ENCODE measurements at regions not wholly inside any gene's neighbourhood (a gene's known extent, or its start where the extent isn't known, plus 50 kb on each side); places are given as distances from the start of the nearest gene placed in this dataset.
A peak's percentile ranks its signal among the peaks of the same experiment; 100 is the strongest.
"Not testable (repeated sequence)": the region's sequence is repeated elsewhere in the genome, so short reads cannot be mapped to it uniquely, and the experiment has no call there.

DNA sequence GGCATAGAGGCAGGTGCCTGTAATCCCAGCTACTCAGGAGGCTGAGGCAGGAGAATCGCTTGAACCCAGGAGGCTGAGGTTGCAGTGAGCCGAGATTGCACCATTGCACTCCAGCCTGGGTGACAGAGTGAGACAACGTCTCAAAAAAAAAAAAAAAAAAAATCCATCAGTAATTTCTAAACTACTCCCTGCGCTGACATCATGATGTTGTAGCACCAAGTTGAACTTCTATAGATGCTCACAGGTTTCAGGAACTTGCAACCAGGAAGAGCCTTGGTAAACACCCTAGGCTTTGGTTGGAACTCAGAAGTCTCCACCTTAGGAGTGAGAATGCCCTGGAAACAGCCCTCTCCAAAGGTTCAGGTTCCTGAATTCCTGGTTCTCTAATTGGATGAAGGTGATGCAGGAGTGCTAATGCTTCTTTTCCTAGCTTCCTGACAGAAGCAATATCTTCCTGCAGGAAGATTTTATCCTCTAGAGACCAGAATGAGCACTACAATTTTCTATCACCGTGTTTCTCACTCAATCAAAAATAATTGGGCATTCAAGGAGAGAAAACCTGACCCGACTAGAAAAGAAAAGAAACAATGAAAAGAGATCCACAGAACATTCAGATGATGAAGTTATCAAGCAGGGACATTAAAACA, 469.6 kb downstream of the GADD45G start:
- no peak for DNase-seq

DNA sequence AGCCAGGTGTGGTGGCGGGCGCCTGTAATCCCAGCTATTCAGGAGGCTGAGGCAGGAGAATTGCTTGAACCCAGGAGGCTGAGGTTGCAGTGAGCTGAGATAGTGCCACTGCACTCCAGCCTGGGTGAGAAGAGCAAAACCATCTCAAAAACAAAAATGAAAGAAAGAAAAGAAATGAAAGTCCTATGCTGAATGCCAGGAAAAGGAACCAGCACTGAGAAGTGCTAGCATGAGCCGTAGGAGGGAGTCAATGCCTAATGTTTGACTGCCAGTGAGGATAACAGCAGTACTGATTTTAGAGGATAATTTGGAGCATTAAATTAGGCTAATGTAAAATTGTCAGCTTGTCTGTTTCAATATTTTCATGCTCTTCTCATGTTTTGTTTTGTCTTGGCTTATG, 472.8 kb downstream of the GADD45G start:
- not testable (repeated sequence) for DNase-seq

DNA sequence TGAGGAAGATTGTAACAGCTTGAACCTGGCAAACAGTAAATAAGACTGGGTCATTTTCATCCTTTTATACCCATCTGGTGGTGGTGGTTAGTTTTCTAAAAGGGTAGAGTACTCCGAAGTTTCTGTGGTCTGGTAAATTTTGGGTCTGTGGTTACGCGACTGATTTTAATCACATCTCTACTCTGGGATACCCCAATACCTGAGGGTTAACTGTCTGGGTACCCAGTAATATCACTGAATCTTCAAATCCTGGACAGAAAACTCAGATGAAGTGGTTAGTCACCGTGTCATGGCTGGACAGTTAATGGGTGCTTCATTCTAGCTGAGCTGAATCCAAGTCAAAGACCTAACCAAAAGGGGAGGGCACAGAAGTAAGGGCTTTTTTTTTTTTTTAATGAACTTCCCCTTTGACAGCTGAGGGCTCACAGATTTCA, 474.2 kb downstream of the GADD45G start:
- no peak for DNase-seq

DNA sequence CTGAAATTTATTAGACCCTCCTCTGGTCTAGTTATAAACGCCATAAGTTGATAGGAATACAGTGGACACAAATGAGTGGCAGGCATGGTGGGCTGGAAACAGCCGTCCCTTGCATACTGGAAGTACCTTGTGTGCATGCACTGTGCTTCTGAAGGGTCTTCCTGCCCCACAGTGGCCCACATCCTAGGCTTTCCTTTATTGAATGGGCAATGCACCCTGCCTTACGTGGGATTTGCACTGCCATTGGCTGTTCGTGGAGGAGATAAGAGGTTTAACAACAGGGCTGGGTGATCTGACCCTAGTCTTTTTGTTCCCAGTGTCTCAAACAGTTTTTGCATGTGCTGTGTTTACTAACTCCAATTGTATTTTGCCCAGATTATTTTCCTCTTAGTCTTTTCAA, 480.8 kb downstream of the GADD45G start:
- no peak for DNase-seq

DNA sequence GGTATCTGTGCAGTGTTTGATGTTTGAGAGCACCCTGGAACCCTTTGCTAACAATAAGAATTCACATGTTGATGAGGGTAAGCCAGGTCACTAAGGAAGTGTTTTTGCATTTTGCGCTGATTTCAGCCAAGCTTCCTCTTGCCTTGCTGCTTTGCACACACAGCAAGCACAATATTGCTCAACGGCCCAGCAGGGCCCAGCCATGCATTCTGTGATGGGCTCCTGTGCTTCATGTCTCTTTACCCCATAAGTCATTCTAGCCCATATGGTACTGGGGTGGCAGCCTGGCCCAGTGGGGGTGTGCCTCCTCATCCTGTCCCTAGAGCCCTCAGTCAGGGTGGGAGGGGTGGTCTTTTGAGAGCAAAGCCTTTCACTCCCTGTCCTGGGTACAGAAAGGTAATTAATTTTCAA, 481.3 kb downstream of the GADD45G start:
- DNase-seq, result no peak

DNA sequence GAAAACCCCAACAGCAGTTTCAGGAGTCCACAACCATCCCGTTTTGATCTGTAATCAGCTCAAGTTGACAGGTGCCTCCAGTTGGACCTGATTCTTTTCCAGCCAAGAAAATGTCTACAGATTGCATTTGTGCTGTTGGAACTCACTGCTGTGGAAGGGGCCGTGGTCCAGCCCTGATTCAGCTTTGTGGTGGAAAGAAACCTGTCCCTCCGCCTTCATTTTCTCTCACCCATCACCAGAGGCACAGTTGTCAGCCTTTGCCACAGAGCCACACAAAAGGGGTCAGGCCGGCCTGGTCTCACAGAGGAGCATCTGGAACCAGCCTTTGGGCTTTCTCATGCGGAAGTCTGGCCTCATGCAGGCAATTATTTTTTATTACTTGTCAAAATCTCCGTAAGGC, 483.6 kb downstream of the GADD45G start:
- no peak for DNase-seq

DNA sequence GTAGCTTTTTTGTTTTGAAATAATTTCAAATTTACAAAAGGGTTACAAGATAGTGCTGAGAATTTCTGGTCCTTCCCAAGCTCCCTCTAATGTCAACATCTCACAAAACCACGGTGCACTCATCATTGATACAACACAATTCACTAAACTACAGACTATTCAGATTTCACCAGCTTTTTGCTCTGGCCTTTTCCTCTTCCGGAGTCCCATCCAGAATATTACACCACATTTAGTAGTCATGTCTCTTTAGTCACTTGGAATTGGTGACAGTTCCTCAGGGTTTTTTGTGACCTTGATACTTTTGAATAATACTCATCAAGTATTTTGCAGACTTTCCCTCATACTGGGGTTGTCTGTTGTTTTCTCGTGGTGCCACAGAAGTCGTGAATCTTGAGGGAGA, 484.0 kb downstream of the GADD45G start:
- DNase-seq, result no peak

DNA sequence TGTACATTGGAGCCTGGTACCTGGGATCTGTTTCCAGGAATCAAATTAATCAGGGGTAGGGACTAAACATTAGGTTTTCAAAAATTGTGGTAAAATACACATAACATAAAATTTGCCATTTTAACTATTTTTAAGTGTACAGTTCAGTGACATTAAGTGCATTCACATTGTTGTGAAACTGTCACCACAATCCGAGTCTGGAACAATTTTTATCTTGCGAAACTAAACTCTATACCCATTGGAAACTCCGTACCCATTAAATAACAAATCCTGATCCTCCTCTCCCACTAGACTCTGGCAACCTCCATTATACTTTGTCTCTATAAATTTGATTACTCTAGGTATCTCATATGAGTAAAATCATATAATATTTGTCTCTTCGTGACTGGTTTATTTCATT, 486.2 kb downstream of the GADD45G start:
- no peak for DNase-seq

DNA sequence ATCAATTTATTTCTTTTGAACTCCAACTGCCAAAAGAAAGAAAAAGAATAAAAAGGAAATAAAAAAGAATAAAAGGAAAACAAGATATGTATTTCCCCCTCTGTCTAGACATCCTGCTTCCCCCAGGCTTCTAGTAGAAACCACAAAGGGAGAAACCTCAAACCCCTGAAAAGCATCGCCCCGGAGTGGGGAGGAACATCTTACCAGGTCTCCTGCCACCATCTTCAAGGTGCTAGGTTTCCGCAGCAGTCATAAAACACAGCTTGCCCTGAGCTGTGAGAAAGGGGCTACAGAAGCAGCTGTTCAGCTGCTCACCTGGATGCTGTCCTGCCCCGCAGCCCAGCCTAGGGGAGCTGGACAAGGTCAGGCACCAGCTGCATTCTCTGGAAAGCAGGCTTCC, 487.7 kb downstream of the GADD45G start:
- DNase-seq, result peak in 4 of 6 experiments; percentile 7 to 23 (median 10)

DNA sequence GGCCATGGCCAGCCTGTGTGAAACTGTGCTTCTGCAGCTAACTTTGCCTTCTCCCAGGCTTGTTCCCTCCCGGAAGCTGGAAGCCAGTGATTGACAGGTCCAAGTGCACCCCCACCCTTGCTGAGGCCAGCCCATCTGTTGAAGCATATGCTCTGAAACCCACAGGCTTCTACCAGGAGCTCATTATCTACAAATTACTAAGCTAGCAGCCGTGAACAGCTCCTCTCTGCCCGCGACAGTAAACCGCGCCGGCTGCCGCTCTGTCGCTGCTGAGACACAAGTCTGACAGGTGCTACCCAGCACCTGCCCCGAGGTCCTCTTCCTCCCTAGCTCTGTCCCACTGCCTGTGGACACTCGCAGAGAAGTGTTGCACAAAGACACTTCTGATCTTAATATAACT, 490.9 kb downstream of the GADD45G start:
- no peak for DNase-seq

DNA sequence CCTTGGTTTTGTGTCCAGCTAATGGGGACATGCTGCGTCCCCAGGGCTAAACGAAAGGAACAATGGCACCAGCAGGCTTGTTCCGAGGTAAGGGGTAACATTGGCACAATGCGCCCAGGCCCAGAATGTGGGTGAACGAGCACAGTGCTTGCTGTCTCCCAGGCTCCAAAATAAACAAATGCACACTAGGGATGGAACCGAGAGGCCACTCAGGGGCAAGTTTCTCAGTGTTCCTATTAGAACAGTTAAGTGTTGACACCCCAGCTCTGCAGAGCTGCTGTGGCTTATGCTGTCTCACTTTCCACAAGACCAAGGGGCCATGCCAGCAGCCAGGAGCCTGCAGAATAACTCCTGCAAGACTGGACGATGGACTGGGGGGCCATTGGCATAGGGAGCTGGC, 492.4 kb downstream of the GADD45G start:
- DNase-seq, result no peak

DNA sequence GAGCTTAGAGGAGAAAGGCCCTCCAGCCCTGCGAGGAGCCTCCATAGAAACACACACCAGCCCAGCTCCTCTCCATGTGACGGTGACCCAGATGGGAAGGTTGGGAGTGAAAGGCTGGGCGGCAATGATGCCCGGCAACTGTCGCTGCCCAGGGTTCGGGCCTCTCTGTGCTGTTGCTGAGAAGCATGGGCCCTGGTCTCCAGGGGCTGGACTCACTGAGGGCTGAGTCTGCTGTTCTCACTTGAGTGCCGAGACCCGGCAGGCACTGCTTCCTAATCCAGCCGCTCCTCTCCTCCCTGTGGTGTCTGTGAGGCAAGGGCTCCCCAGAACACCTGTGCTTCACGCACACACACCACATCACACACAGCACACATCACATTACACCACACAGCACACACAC, 493.6 kb downstream of the GADD45G start:
- no peak for DNase-seq

DNA sequence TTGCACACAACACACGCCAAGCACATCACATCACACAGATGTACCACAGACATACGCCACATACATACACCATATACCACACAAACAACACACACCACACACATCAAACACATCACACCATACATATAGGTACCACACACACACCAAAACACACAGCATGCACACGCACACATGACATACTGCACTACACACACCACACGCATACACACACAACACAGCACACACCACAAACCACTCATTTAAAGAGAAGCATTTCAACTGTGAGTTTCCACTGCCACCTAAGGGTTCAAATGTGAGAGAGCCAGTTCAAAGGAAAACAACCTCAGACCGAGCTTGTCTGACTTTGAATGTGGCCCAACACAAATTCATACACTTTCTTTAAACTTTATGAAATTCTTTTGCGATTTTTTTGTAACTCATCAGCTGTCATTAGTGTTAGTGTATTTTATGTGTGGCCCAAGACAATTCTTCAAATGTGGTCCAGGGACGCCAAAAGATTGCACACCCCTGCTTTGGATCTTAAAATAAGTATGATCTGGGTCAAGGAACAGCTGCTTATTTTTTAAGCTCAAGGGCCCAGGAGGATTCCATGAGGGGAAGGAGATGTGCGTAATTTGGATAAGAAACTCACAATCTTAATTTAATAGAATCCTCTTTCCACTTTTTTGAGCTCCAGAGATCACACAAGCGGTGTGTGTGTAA, 494.6 kb downstream of the GADD45G start:
- DNase-seq, result no peak

DNA sequence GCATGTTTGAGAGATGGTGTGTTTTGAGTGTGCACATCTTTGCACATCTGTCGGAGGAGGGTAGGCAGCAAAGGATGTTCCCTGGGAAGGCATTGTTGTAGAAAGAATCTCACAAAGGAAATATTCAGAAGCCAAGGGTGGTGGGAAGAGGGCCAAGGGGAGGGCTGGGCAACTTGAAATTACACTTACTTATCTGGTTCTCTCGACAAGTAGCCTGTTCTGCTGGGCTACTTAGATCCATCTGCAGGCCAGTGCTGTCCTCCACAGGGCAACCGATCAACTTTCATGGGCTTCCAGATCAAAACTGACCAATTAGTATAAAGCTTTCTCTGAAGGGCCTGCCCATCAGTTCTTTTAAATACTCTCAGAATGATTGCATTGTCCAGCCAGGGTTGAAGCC, 495.2 kb downstream of the GADD45G start:
- no peak for DNase-seq

DNA sequence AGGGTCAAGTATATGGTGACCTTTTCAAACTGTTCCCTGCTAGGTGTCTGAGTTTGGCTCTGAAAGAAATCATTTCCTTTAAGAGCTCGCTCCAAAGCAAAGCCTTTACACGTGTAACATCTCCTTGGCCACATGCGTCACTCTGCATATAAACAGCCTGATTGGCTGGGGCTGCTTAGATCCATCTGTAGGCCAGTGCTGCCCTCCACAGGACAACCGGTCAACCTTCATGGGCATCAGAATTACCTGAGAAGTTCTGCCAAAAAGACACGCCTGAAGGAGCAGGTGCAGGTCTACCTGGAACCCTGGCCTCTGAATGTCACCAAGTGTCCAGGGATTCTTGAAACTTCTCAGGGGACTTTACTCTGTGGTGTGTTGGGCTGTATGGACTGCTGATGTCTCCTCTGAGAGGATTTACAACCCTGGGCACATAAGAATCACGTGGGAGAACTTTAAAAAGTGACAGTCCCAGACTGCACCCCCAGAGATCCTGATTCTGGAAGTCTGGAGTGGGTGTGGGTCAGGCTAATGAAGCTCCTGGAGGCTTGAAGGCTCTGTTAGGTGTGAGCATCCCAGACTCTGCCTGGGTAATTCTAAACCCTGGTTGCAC, 497.6 kb downstream of the GADD45G start:
- DNase-seq, result peak; percentile 51 to 80 (median 74)

DNA sequence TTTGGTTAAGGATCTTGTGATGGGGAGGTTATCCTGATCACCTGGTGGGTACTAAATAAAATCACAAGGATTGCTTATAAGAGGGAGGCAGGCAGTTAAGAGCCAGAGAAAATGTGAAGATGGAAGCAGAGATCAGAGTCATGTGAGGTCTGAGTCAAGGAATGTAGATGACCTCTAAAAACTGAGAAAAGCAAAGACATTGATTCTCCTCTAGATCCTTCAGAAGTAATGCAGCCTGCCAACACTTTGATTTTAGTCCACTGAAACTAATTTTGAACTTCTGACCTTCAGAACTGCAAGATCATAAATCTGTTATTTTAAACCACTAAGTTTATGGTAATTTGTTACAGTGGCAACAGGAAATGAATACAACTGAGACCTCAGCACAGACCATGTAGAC, 499.0 kb downstream of the GADD45G start:
- no peak for DNase-seq

DNA sequence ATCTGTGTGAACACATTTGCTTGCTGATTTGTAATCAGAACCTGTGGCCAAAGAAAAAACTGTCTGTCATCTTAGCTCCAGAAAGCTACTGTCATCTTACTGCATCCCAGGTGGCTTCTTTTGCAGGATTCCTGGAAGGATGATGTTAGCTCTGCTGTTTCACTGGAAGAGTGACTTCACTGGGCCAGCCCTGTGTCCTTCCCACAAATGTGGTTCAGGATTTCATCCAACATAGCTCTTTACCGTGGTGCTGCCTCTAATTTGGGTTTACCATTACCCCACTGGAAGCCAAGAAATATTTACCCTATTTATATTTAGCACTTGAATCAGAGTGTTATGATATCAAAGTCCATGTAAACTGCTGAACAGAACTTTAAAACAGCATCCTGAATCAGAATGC, 501.0 kb downstream of the GADD45G start:
- DNase-seq, result no peak

DNA sequence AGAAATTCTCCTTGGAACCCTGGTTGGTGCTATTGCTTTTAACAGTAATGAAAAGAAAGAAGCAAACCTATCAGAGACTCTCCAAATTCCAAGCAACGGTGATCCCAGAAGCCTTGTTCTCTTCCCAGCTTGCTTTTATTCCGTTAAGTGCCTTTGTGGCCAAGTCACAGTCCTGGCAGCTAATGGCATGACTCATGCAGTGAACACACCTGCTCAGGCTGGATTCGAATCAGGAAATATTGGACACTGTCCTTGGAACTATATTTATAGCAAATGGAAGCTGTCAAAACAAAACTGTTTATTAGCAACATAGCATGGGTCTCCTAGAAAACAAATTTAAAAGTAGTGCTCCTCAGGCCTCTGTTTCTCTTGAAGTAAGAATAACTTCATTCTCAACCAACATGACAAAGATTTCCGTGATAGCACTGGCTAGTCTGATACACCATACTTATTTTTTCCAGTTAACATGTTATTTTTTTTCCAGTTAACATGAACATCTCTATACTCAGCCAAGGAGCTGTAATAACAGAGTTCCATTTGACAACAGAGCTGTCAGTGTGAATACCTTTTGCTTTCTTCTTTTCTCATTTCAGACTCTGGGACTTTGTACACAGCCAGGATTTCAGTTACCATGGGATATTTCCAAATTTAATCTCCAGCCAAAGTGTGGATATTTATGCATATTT, 502.4 kb downstream of the GADD45G start:
- no peak for DNase-seq

DNA sequence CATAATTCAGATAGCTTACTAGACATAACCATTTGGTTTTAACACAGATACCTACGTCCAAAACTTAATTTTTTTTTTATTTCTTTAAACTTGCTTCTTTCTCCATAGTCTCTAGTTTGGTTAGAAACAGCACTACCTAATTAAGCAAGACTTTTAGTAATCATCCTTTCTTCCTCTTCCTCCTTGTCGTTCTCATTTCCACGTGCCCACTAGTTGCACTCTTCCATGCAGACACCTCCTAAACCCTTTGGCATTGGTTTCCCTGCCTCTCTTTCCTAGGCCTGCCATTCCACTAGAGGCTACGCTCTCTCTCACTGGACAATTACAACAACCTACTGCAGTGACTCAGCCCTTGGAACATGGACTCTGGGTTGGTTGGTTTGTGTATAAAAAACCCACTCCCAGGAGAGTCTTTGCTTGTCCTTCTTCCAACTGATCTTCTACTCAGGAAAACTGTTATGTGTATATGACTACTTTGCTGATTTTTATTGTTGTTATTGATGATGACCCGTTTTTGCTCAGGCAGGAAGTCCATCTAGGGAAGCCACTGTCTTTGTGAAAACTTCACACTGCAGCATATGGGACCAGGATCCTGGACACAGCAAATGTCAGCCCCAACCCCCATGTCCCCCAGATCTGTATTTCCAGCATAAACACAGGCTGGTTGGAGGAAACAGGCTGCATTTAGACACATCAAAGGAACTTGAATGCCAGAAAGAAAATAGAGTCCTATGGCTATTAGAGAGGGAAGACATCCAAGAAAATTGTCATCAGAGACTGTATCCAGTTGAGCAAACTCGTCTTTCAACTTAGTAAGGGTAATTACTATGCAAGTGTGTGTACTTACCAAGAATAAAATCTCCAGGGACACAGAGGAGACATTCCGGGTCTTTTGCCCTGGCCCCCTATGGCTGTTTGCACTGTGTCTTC, 503.2 kb downstream of the GADD45G start:
- no peak for DNase-seq

DNA sequence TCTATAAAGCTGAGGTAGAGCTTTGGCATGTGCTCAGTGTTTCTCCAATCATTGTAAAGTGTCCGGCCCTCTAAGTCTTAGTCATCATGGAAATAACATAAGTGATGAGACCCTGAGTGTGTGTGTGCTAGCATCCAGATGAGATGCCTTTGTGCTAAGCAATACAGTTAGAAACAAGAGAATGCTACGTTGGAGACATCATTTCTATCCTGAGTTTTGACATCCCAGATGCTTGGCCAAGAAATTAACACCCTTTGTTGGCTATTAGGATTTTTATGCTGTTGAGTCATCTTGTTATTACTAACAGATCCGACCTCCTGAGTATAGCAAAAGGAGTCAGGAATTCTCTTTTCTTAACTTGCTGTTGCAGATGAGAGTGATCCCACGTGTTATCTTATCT, 508.0 kb downstream of the GADD45G start:
- no peak for DNase-seq

DNA sequence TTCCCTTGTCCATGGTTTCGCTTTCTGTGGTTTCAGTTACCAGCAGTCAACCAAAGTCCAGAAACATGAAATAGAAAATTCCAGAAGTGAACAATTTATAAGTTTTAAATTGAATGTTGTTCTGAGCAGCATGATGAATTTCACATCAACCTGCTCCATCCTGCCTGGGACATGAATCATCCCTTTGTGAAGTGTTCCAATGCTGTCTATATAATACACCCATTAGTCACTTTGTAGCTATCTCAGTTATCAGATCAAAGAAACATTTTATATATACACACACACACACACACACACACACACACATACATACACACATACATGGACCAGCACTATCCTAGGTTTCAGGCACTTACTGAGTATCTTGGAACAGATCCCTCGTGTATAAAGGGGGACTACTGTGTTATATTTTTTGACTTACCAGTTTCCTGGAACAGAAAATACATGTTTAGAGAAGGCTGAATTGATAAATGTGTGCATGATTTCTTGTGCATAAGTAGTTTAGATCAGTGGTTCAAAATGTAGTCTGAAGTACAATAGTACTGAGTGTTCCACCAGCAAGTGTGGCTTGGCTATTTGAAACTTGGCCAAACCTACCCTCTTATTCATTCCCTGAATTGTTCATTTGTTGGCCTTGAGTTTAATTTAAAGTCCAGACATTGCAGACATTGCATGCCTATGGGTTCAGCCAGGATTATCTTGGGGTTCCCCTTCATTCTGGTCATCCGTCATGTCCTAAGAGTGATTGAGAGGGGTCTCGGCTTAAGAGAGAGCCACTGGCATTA, 510.0 kb downstream of the GADD45G start:
- DNase-seq, result no peak

DNA sequence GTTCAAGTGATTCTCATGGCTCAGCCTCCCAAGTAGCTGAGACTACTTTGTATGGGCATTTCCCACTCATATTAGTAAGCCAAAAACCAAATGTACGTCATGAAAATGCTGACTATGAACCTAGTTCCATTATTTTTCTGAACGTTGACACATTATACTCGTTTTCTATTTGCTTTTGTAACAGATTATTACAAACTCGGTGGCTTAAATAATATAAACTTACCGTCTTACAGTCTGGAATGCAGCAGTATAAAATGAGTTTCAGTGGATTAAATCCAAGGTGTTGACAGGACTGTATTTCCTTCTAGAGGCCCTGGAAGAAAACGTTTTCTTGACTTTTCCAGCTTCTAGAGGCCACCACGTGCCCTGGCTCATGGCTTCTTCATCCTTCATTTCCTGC, 517.0 kb downstream of the GADD45G start:
- no peak for DNase-seq

All from stimulated activated naive CD4-positive, alpha-beta T cell (primary cell).